ENCODE measurements at regions not wholly inside any gene's neighbourhood (a gene's known extent, or its start where the extent isn't known, plus 50 kb on each side); places are given as distances from the start of the nearest gene placed in this dataset.
"Not testable (repeated sequence)": the region's sequence is repeated elsewhere in the genome, so short reads cannot be mapped to it uniquely, and the experiment has no call there.

- not testable (repeated sequence) for DNase-seq (ENCODE audit: low read depth); H3K4me3 ChIP-seq (ENCODE audit: low read depth, low read length)
Measured at GRCh38 chr7:9919-10318, 182.5 kb upstream of the FAM20C start.

GRCh38 chr7:32565-33280 is 159.6 kb upstream of the FAM20C start:
- H3K4me3 ChIP-seq (ENCODE audit: low read depth, low read length); DNase-seq (ENCODE audit: low read depth): not testable (repeated sequence)

- not testable (repeated sequence) for DNase-seq (ENCODE audit: low read depth); H3K4me3 ChIP-seq (ENCODE audit: low read depth, low read length)
Measured at GRCh38 chr7:35121-35541, 157.2 kb upstream of the FAM20C start.

GRCh38 chr7:36539-36938 is 155.8 kb upstream of the FAM20C start:
- not testable (repeated sequence) for DNase-seq (ENCODE audit: low read depth); H3K4me3 ChIP-seq (ENCODE audit: low read depth, low read length)

GRCh38 chr7:37656-38055 is 154.7 kb upstream of the FAM20C start:
- DNase-seq (ENCODE audit: low read depth); H3K4me3 ChIP-seq (ENCODE audit: low read depth, low read length): not testable (repeated sequence)

- not testable (repeated sequence) for H3K4me3 ChIP-seq (ENCODE audit: low read depth, low read length)
- DNase-seq (ENCODE audit: low read depth), result peak; percentile 36
Measured at GRCh38 chr7:38444-38843, 153.9 kb upstream of the FAM20C start.

GRCh38 chr7:39984-40740 is 152.2 kb upstream of the FAM20C start:
- not testable (repeated sequence) for DNase-seq (ENCODE audit: low read depth); H3K4me3 ChIP-seq (ENCODE audit: low read depth, low read length)

GRCh38 chr7:40799-41750 is 151.3 kb upstream of the FAM20C start:
- TF ChIP-seq MYC (IDR thresholded peaks at IDR 0.05; ENCODE audit: low read depth, low read length), result no peak
- no peak for TF ChIP-seq POLR2A (IDR thresholded peaks at IDR 0.05; ENCODE audit: extremely low read depth, insufficient read length)
- TF ChIP-seq MAX (IDR thresholded peaks at IDR 0.05; ENCODE audit: low read depth, low read length), result no peak
- TF ChIP-seq CTCF (IDR thresholded peaks at IDR 0.05; ENCODE audit: low read depth, low read length), result no peak
- DNase-seq (ENCODE audit: low read depth), result no peak

GRCh38 chr7:41917-42565 is 150.3 kb upstream of the FAM20C start:
- TF ChIP-seq POLR2A (IDR thresholded peaks at IDR 0.05; ENCODE audit: extremely low read depth, insufficient read length), result no peak
- no peak for TF ChIP-seq MAX (IDR thresholded peaks at IDR 0.05; ENCODE audit: low read depth, low read length)
- TF ChIP-seq CTCF (IDR thresholded peaks at IDR 0.05; ENCODE audit: low read depth, low read length), result no peak
- TF ChIP-seq MYC (IDR thresholded peaks at IDR 0.05; ENCODE audit: low read depth, low read length), result no peak
- DNase-seq (ENCODE audit: low read depth), result no peak
- no peak overlapping the region for H3K4me3 ChIP-seq (ENCODE audit: low read depth, low read length)

More at GRCh38 chr7:40799-41750, 151.3 kb upstream of the FAM20C start:
- no peak overlapping the region for H3K4me3 ChIP-seq (ENCODE audit: low read depth, low read length)

All from NB4 (cell line).